A549 (cell line): ENCODE measurements at regions not wholly inside any gene's neighbourhood (a gene's known extent, or its start where the extent isn't known, plus 50 kb on each side); places are given as distances from the start of the nearest gene placed in this dataset.

Experiments used
- ATAC-seq, 2 experiments: fragments of 200-7000 bp in 1 of 2; fragments of >200 bp in 1 of 2; cut with Nextera tagmentation in 1 of 2; cut with Tn5 transposase in 1 of 2; 3 replicates each; pipeline versions ENCODE4 v1.8.0 to v1.9.1; 2018 to 2020; ENCODE audit warnings: mild to moderate bottlenecking in 1 of 2, moderate library complexity in 1 of 2
- CTCF ChIA-PET: fragments of 300-600 bp; sonication (Branson Sonifier 250); formaldehyde crosslinking; extraction: SDS; loops from one replicate; lab custom pipeline; 2021; ENCODE audit warnings: antibody characterized with exemption, inconsistent platforms; lab: Yijun Ruan, JAX
- POLR2A ChIA-PET: fragments of 350-600 bp; formaldehyde crosslinking; extraction: SDS; loops from one replicate; lab custom pipeline; 2021; ENCODE audit warnings: antibody characterized with exemption, inconsistent platforms; lab: Yijun Ruan, JAX
- DNase-seq, 2 experiments: peaks; one replicate each; pipeline versions ENCODE4 v3.0.0 to v3.0.0-alpha.2; 2011 to 2016; ENCODE audit warnings: low read depth in 1 of 2, low spot score in 1 of 2
- FAIRE-seq: peaks from 2 replicates; lab custom pipeline; 2011; peaks lifted over from hg19 to GRCh38; lab: Jason Lieb, UNC
- H3K27ac ChIP-seq, 2 experiments: fragments of >200 bp; sonication (Bioruptor Twin); formaldehyde crosslinking; 3 replicates each; pipeline ENCODE4 v1.5.1; 2016 to 2017
- H3K4me1 ChIP-seq: fragments of >200 bp; sonication (Bioruptor Twin); formaldehyde crosslinking; 3 replicates; pipeline ENCODE4 v1.6.1; 2016
- H3K4me2 ChIP-seq: fragments of >200 bp; sonication (Bioruptor Twin); formaldehyde crosslinking; 3 replicates; pipeline ENCODE4 v1.6.1; 2016
- H3K4me3 ChIP-seq: fragments of >200 bp; sonication (Bioruptor Twin); formaldehyde crosslinking; 3 replicates; pipeline ENCODE4 v1.5.1; 2016
- H3K9me3 ChIP-seq: fragments of >200 bp; sonication (Bioruptor Twin); formaldehyde crosslinking; 3 replicates; pipeline ENCODE4 v1.6.1; 2016
- BHLHE40 ChIP-seq: IDR thresholded peaks from 2 replicates; pipeline ENCODE4 v1.6.1; 2012; ENCODE audit warnings: low read depth, low read length, inconsistent platforms
- CBX8 ChIP-seq: fragments of 200-600 bp; sonication (generic); IDR thresholded peaks from 2 replicates; pipeline ENCODE4 v1.6.1; 2016
- CEBPB ChIP-seq, 2 experiments: fragments of >200 bp in 1 of 2; sonication (Bioruptor Twin) in 1 of 2; formaldehyde crosslinking in 1 of 2; IDR thresholded peaks; 2 replicates each; pipeline ENCODE4 v1.6.1; 2012 to 2016
- EP300 ChIP-seq, 2 experiments: fragments of >200 bp; sonication (Bioruptor Twin); formaldehyde crosslinking; IDR thresholded peaks; 2 replicates in 1 of 2; 3 replicates in 1 of 2; pipeline ENCODE4 v1.6.1; 2016 to 2017
- FOSB ChIP-seq: fragments of 250-450 bp; sonication (Bioruptor Pico); IDR thresholded peaks from 2 replicates; pipeline ENCODE4 v1.5.0; 2020; ENCODE audit warnings: mild to moderate bottlenecking, moderate library complexity
- FOSL2 ChIP-seq, 2 experiments: fragments of 450-650 bp in 1 of 2; fragments of >200 bp in 1 of 2; sonication (Bioruptor Twin) in 1 of 2; formaldehyde crosslinking; IDR thresholded peaks; 2 replicates each; pipeline versions ENCODE4 v1.5.0 to v1.6.1; 2016 to 2020; ENCODE audit warnings: mild to moderate bottlenecking in 1 of 2, moderate library complexity in 1 of 2
- HOXB5 ChIP-seq: fragments of 250-450 bp; sonication (Bioruptor Pico); IDR thresholded peaks from 2 replicates; pipeline ENCODE4 v1.5.0; 2020; ENCODE audit warnings: mild to moderate bottlenecking, moderate library complexity
- JUN ChIP-seq, 2 experiments: fragments of >200 bp; sonication (Bioruptor Twin); formaldehyde crosslinking; IDR thresholded peaks; 2 replicates in 1 of 2; 3 replicates in 1 of 2; pipeline ENCODE4 v1.6.1; 2016 to 2017
- JUNB ChIP-seq: fragments of >200 bp; sonication (Bioruptor Twin); formaldehyde crosslinking; IDR thresholded peaks from 2 replicates; pipeline ENCODE4 v1.6.1; 2016
- KDM5A ChIP-seq: fragments of 200-600 bp; sonication (generic); IDR thresholded peaks from 2 replicates; pipeline ENCODE4 v1.6.1; 2016; ENCODE audit warnings: antibody characterized with exemption, mild to moderate bottlenecking
- MYC ChIP-seq: IDR thresholded peaks from 2 replicates; pipeline ENCODE4 v1.6.1; 2012; ENCODE audit warnings: mild to moderate bottlenecking, inconsistent platforms, low read length, improper control_type of control experiment, borderline replicate concordance
- NFE2L2 ChIP-seq: fragments of 150-350 bp; conservative IDR thresholded peaks from 2 replicates; pipeline ENCODE4 v1.6.1; 2014; ENCODE audit warnings: low read length
- RCOR1 ChIP-seq: fragments of 150-350 bp; IDR thresholded peaks from 2 replicates; pipeline ENCODE4 v1.6.1; 2014; ENCODE audit warnings: antibody characterized with exemption, low read length, low read depth
- SMC3 ChIP-seq: fragments of >200 bp; sonication (Bioruptor Twin); formaldehyde crosslinking; IDR thresholded peaks from 3 replicates; pipeline ENCODE4 v1.6.1; 2018; ENCODE audit warnings: inconsistent platforms
- ZNF302 ChIP-seq: fragments of 250-450 bp; sonication (Bioruptor Pico); IDR thresholded peaks from 2 replicates; pipeline ENCODE4 v1.9.0; 2021; ENCODE audit warnings: inconsistent platforms, mild to moderate bottlenecking, moderate library complexity
- ZSCAN20 ChIP-seq: fragments of 250-450 bp; sonication (Bioruptor Pico); IDR thresholded peaks from 2 replicates; pipeline ENCODE4 v1.8.0; 2022; ENCODE audit warnings: mild to moderate bottlenecking, moderate library complexity
- WGBS: methylation state at CpG from one replicate; pipeline ENCODE4 v1.1.6; 2017; ENCODE audit errors: missing lambda C conversion rate; 5-methylcytosine and 5-hydroxymethylcytosine counted together
- TF ChIP-seq, protein P1 (sequence below): fragments of 450-650 bp; IDR thresholded peaks from 2 replicates; pipeline ENCODE4 v1.6.1; 2014; ENCODE audit warnings: antibody characterized with exemption
- TF ChIP-seq, protein P2 (sequence below): IDR thresholded peaks from 2 replicates; pipeline ENCODE4 v1.6.1; 2012; ENCODE audit warnings: low read depth, borderline replicate concordance
- TF ChIP-seq, protein P3 (sequence below): IDR thresholded peaks from 2 replicates; pipeline ENCODE4 v1.6.1; 2012
- TF ChIP-seq, protein P4 (sequence below): fragments of 250-450 bp; sonication (Bioruptor Pico); IDR thresholded peaks from 2 replicates; pipeline ENCODE4 v1.5.0; 2020; ENCODE audit warnings: low read depth, mild to moderate bottlenecking, moderate library complexity
- TF ChIP-seq, protein P5 (sequence below): IDR thresholded peaks from 2 replicates; pipeline ENCODE4 v1.6.1; 2012
- TF ChIP-seq, protein P6 (sequence below): fragments of >200 bp; sonication (Bioruptor Twin); formaldehyde crosslinking; IDR thresholded peaks from 2 replicates; pipeline ENCODE4 v1.6.1; 2016
- TF ChIP-seq, protein P7 (sequence below): fragments of >200 bp; sonication (Bioruptor Twin); formaldehyde crosslinking; IDR thresholded peaks from 3 replicates; pipeline ENCODE4 v1.6.1; 2016

GRCh38 chr3:35857004-35857403, 217.7 kb downstream of the ARPP21 start:
- Histone ChIP-seq H3K27ac (no peak overlapping the region), H3K4me3 (no peak overlapping the region)
- 79% methylated on average over 3 of the region's 3 CpGs for WGBS
- POLR2A ChIA-PET = no interaction called here
- TF ChIP-seq, protein P1, sequence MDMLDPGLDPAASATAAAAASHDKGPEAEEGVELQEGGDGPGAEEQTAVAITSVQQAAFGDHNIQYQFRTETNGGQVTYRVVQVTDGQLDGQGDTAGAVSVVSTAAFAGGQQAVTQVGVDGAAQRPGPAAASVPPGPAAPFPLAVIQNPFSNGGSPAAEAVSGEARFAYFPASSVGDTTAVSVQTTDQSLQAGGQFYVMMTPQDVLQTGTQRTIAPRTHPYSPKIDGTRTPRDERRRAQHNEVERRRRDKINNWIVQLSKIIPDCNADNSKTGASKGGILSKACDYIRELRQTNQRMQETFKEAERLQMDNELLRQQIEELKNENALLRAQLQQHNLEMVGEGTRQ = no peak
- TF ChIP-seq CBX8 (no peak), FOSB (CRISPR knock-in tag) (no peak), RCOR1 (no peak), JUNB (no peak), BHLHE40 (no peak), HOXB5 (CRISPR knock-in tag) (no peak), SMC3 (no peak), CEBPB (IDR thresholded peaks at IDR 0.05) (no peak), JUN (IDR thresholded peaks at IDR 0.05) (no peak), EP300 (IDR thresholded peaks at IDR 0.05) (no peak), NFE2L2 (no peak)
- TF ChIP-seq, protein P2, sequence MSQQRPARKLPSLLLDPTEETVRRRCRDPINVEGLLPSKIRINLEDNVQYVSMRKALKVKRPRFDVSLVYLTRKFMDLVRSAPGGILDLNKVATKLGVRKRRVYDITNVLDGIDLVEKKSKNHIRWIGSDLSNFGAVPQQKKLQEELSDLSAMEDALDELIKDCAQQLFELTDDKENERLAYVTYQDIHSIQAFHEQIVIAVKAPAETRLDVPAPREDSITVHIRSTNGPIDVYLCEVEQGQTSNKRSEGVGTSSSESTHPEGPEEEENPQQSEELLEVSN = no peak
- TF ChIP-seq, protein P3, sequence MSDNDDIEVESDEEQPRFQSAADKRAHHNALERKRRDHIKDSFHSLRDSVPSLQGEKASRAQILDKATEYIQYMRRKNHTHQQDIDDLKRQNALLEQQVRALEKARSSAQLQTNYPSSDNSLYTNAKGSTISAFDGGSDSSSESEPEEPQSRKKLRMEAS = no peak
- TF ChIP-seq, protein P4, sequence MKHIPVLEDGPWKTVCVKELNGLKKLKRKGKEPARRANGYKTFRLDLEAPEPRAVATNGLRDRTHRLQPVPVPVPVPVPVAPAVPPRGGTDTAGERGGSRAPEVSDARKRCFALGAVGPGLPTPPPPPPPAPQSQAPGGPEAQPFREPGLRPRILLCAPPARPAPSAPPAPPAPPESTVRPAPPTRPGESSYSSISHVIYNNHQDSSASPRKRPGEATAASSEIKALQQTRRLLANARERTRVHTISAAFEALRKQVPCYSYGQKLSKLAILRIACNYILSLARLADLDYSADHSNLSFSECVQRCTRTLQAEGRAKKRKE (CRISPR knock-in tag) = no peak
- TF ChIP-seq, protein P5, sequence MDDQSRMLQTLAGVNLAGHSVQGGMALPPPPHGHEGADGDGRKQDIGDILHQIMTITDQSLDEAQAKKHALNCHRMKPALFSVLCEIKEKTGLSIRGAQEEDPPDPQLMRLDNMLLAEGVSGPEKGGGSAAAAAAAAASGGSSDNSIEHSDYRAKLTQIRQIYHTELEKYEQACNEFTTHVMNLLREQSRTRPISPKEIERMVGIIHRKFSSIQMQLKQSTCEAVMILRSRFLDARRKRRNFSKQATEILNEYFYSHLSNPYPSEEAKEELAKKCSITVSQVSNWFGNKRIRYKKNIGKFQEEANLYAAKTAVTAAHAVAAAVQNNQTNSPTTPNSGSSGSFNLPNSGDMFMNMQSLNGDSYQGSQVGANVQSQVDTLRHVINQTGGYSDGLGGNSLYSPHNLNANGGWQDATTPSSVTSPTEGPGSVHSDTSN = no peak
- TF ChIP-seq, protein P6, sequence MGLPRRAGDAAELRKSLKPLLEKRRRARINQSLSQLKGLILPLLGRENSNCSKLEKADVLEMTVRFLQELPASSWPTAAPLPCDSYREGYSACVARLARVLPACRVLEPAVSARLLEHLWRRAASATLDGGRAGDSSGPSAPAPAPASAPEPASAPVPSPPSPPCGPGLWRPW = no peak
- TF ChIP-seq, all 56 proteins: peak for 0
- H3K4me2 ChIP-seq = no peak overlapping the region
- FAIRE-seq = peak; percentile 39
- H3K9me3 ChIP-seq = no peaks in the 10 kb centered on the region
- H3K4me1 ChIP-seq = no peaks in the 10 kb centered on the region
- no peak for ATAC-seq
- DNase-seq = no peak
- CTCF ChIA-PET = interaction anchor here (1.3 kb wide), 1 partner anchor 52 kb away, joined by 3 read pairs; no protein-coding TSS in a partner anchor

DNA sequence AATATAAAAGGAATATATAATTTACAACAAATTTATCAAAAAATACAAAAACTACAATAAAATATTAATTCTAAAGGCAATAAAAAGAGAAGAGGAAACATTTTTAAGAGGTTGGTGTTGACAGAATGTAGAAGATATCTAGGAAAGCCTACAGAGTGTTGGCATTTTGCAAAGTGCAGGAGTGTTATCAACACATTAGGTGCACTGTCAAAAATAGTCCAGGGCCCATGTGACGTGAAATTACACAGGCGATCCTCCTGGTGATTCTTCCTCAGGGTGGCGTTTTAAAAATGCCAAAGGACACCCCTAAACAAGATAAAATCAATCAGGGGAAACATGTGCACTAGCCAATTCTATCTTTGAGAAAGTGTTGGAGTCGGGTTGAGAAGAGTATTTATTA, 222.7 kb downstream of the ARPP21 start:
- Histone ChIP-seq H3K9me3 (no peaks in the 10 kb centered on the region), H3K4me3 (no peak overlapping the region), H3K4me2 (no peak overlapping the region), H3K4me1 (no peaks in the 10 kb centered on the region), H3K27ac (no peak overlapping the region)
- ATAC-seq (no peak), FAIRE-seq (no peak), DNase-seq (no peak)
- TF ChIP-seq SMC3 (no peak), ZSCAN20 (no peak), FOSL2 (IDR thresholded peaks at IDR 0.05) (no peak), FOSL2 (CRISPR knock-in tag; IDR thresholded peaks at IDR 0.05) (no peak), KDM5A (no peak), ZNF302 (no peak), JUNB (no peak), MYC (no peak)
- TF ChIP-seq, protein P7, sequence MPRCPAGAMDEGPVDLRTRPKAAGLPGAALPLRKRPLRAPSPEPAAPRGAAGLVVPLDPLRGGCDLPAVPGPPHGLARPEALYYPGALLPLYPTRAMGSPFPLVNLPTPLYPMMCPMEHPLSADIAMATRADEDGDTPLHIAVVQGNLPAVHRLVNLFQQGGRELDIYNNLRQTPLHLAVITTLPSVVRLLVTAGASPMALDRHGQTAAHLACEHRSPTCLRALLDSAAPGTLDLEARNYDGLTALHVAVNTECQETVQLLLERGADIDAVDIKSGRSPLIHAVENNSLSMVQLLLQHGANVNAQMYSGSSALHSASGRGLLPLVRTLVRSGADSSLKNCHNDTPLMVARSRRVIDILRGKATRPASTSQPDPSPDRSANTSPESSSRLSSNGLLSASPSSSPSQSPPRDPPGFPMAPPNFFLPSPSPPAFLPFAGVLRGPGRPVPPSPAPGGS = no peak
- POLR2A ChIA-PET = no interaction called here
- WGBS = 72% methylated on average over 4 of the region's 4 CpGs
- CTCF ChIA-PET = no interaction called here
